Uterus (tissue), 2 donors: ENCODE measurements at regions not wholly inside any gene's neighbourhood (a gene's known extent, or its start where the extent isn't known, plus 50 kb on each side); places are given as distances from the start of the nearest gene placed in this dataset.

Experiments used
- CTCF ChIP-seq, 4 experiments: fragments of 200-600 bp in 2 of 4; fragments of 450-650 bp in 2 of 4; sonication (generic) in 2 of 4; IDR thresholded peaks; one replicate each; pipeline ENCODE4 v1.5.1; 2016 to 2019; ENCODE audit warnings: antibody characterized with exemption in 4 of 4, mild to moderate bottlenecking in 2 of 4, moderate library complexity in 1 of 4
- POLR2A ChIP-seq, 2 donors: fragments of 450-650 bp; IDR thresholded peaks; one replicate each; pipeline ENCODE4 v1.6.1; 2016; ENCODE audit warnings: antibody characterized with exemption in 2 of 2, mild to moderate bottlenecking in 1 of 2, moderate library complexity in 1 of 2

- TF ChIP-seq CTCF (IDR thresholded peaks at IDR 0.05) (no peak), POLR2A (IDR thresholded peaks at IDR 0.05) (no peak)
Observed at GRCh38 chr4:38392223-38392855, 271.7 kb upstream of the KLF3 start.
